ENCODE measurements at regions not wholly inside any gene's neighbourhood (a gene's known extent, or its start where the extent isn't known, plus 50 kb on each side); places are given as distances from the start of the nearest gene placed in this dataset.
A peak's percentile ranks its signal among the peaks of the same experiment; 100 is the strongest.

GRCh38 chr2:183292028-183292427 is 167.8 kb downstream of the NUP35 start:
- DNase-seq (ENCODE audit: insufficient read length): no peak
- FAIRE-seq: no peak
- no peak for TF ChIP-seq POLR2AphosphoS5 (IDR thresholded peaks at IDR 0.05; ENCODE audit: low read depth, low read length)
- no peak for TF ChIP-seq POLR2A (IDR thresholded peaks at IDR 0.05; ENCODE audit: low read depth, low read length)
- no peak for TF ChIP-seq TAF1 (IDR thresholded peaks at IDR 0.05; ENCODE audit: borderline replicate concordance, low read depth, low read length)

- FAIRE-seq (no peak), DNase-seq (ENCODE audit: insufficient read length) (no peak)
- TF ChIP-seq POLR2A (IDR thresholded peaks at IDR 0.05; ENCODE audit: low read depth, low read length): no peak
- no peak for TF ChIP-seq TAF1 (IDR thresholded peaks at IDR 0.05; ENCODE audit: borderline replicate concordance, low read depth, low read length)
- no peak for TF ChIP-seq POLR2AphosphoS5 (IDR thresholded peaks at IDR 0.05; ENCODE audit: low read depth, low read length)
Measured at GRCh38 chr2:183339311-183339710, 215.1 kb downstream of the NUP35 start.

GRCh38 chr2:183341057-183341456 is 216.8 kb downstream of the NUP35 start:
- TF ChIP-seq POLR2AphosphoS5 (IDR thresholded peaks at IDR 0.05; ENCODE audit: low read depth, low read length) (no peak), TAF1 (IDR thresholded peaks at IDR 0.05; ENCODE audit: borderline replicate concordance, low read depth, low read length) (no peak), POLR2A (IDR thresholded peaks at IDR 0.05; ENCODE audit: low read depth, low read length) (no peak)
- DNase-seq (ENCODE audit: insufficient read length) (no peak), FAIRE-seq (no peak)

- no peak for FAIRE-seq
- TF ChIP-seq POLR2A (IDR thresholded peaks at IDR 0.05; ENCODE audit: low read depth, low read length): no peak
- no peak for TF ChIP-seq TAF1 (IDR thresholded peaks at IDR 0.05; ENCODE audit: borderline replicate concordance, low read depth, low read length)
- no peak for TF ChIP-seq POLR2AphosphoS5 (IDR thresholded peaks at IDR 0.05; ENCODE audit: low read depth, low read length)
- no peak for DNase-seq (ENCODE audit: insufficient read length)
Measured at GRCh38 chr2:183347969-183348368, 223.7 kb downstream of the NUP35 start.

GRCh38 chr2:183348492-183348891 is 224.2 kb downstream of the NUP35 start:
- no peak for DNase-seq (ENCODE audit: insufficient read length)
- peak; percentile 30 for FAIRE-seq
- TF ChIP-seq POLR2A (IDR thresholded peaks at IDR 0.05; ENCODE audit: low read depth, low read length) (no peak), TAF1 (IDR thresholded peaks at IDR 0.05; ENCODE audit: borderline replicate concordance, low read depth, low read length) (no peak), POLR2AphosphoS5 (IDR thresholded peaks at IDR 0.05; ENCODE audit: low read depth, low read length) (no peak)

DNA sequence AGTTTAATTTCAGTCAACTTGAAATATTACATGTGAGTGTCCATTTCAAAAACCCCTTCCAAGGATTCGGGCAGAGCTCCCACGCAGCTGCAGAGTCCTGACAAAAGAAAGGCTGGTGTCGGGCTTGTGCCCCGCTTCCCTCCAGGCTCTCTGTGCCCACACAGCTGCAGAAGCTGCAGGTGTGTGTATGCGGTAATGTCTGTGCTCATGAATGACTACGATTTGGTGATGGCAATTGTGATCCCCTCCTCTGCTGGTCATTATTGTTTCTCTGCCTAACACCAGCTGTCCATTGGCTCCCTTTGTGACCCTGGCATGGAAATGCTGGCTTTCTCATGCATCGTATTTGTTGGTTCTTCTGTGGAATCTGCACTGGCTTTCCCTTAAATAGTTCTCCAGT is 224.8 kb downstream of the NUP35 start:
- TF ChIP-seq TAF1 (IDR thresholded peaks at IDR 0.05; ENCODE audit: borderline replicate concordance, low read depth, low read length) (no peak), POLR2A (IDR thresholded peaks at IDR 0.05; ENCODE audit: low read depth, low read length) (no peak), POLR2AphosphoS5 (IDR thresholded peaks at IDR 0.05; ENCODE audit: low read depth, low read length) (no peak)
- no peak for DNase-seq (ENCODE audit: insufficient read length)
- no peak for FAIRE-seq

- DNase-seq (ENCODE audit: insufficient read length) (no peak), FAIRE-seq (no peak)
- no peak for TF ChIP-seq TAF1 (IDR thresholded peaks at IDR 0.05; ENCODE audit: borderline replicate concordance, low read depth, low read length)
Measured at GRCh38 chr2:183359867-183360266, 235.6 kb downstream of the NUP35 start.

DNA sequence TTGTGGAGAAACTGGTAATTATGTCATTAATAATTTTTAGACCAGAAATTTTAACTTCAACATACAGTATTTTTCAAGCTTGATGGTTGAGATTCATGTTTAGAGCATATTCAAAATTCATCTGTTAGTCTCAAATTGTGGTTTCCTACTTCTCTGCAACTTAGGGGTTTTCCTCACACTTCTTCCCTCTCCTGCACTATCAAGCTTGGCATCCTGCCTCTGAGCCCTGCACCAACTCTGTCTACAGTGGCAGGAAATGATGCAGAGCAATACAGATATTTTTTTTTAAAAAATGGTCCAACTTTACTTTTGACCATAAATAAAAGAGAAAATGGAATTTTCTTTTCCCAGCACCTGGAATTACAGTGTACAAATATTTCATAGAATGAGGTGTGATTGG is 247.3 kb downstream of the NUP35 start:
- DNase-seq (ENCODE audit: insufficient read length) (no peak), FAIRE-seq (no peak)
- TF ChIP-seq POLR2AphosphoS5 (IDR thresholded peaks at IDR 0.05; ENCODE audit: low read depth, low read length) (no peak), POLR2A (IDR thresholded peaks at IDR 0.05; ENCODE audit: low read depth, low read length) (no peak)

DNA sequence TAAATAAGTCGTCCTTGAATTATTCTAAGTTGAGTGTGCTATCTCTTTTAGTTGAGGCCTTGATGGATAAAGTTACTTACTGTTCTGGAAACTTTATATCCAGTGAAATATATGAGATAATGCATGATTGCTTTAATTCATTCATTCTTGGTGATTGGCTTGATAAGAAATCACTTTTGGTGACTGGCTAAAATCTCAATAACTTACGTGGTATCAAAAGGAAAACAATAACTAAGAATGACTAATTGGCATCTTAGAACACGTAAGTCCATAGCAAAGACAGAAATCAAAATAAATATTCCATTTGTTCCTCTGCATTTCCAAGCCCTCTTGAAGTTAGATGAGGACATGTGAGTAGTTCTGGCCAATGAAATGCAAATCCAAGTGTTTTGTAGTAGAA is 251.6 kb downstream of the NUP35 start:
- FAIRE-seq: no peak
- no peak for TF ChIP-seq POLR2AphosphoS5 (IDR thresholded peaks at IDR 0.05; ENCODE audit: low read depth, low read length)
- no peak for TF ChIP-seq POLR2A (IDR thresholded peaks at IDR 0.05; ENCODE audit: low read depth, low read length)
- no peak for TF ChIP-seq TAF1 (IDR thresholded peaks at IDR 0.05; ENCODE audit: borderline replicate concordance, low read depth, low read length)
- DNase-seq (ENCODE audit: insufficient read length): no peak

DNA sequence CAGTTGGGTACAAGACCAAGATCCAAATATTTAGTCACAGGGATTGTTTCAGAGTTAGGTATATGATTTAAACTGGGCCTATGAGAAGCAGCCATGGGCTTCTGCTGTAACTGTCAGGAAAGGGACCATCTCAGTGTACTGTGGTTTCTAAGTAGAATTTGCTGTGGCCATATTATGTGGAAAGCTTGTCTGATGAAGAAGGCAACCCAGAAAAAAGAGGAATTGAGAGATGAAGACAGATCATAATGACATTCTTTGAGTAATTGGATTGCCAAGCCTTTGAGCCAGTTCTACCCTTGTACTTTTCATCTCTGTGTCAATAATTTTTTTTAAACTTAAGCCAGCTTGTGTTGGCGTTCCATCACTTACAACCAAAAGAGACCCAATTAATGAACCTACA is 259.6 kb downstream of the NUP35 start:
- DNase-seq (ENCODE audit: insufficient read length) (no peak), FAIRE-seq (no peak)
- TF ChIP-seq TAF1 (IDR thresholded peaks at IDR 0.05; ENCODE audit: borderline replicate concordance, low read depth, low read length) (no peak), POLR2A (IDR thresholded peaks at IDR 0.05; ENCODE audit: low read depth, low read length) (no peak), POLR2AphosphoS5 (IDR thresholded peaks at IDR 0.05; ENCODE audit: low read depth, low read length) (no peak)

DNA sequence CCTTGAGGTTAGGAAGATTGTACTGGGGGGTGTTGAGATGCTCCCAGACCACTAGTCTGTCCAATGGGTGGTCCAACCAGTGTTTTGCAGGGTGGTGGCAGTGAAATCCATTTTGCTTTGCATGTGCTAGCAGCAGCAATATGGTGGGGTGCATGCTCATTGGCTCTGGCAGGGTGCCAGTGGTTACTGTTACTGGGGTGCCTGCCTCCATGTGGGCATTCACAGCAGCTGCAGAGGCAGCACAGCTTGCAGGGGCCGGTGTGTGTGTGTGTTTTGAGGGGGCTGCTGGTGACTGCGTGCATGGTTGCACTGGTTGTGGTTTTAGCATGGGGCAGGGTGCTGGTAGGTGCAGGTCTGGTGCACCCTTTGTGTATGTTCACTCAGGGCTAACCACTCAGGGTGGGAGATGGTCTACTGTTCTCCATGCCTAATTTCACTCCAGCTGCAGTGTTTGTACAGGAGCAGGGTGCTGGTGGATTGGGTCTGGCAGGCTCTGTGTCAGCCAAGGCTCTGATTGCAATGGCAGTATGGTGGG is 265.4 kb downstream of the NUP35 start:
- FAIRE-seq (no peak), DNase-seq (ENCODE audit: insufficient read length) (no peak)
- TF ChIP-seq TAF1 (IDR thresholded peaks at IDR 0.05; ENCODE audit: borderline replicate concordance, low read depth, low read length) (no peak), POLR2AphosphoS5 (IDR thresholded peaks at IDR 0.05; ENCODE audit: low read depth, low read length) (no peak), POLR2A (IDR thresholded peaks at IDR 0.05; ENCODE audit: low read depth, low read length) (no peak)

GRCh38 chr2:183390109-183390508 is 265.9 kb downstream of the NUP35 start:
- FAIRE-seq (no peak), DNase-seq (ENCODE audit: insufficient read length) (no peak)
- TF ChIP-seq POLR2A (IDR thresholded peaks at IDR 0.05; ENCODE audit: low read depth, low read length) (no peak), POLR2AphosphoS5 (IDR thresholded peaks at IDR 0.05; ENCODE audit: low read depth, low read length) (no peak), TAF1 (IDR thresholded peaks at IDR 0.05; ENCODE audit: borderline replicate concordance, low read depth, low read length) (no peak)

DNA sequence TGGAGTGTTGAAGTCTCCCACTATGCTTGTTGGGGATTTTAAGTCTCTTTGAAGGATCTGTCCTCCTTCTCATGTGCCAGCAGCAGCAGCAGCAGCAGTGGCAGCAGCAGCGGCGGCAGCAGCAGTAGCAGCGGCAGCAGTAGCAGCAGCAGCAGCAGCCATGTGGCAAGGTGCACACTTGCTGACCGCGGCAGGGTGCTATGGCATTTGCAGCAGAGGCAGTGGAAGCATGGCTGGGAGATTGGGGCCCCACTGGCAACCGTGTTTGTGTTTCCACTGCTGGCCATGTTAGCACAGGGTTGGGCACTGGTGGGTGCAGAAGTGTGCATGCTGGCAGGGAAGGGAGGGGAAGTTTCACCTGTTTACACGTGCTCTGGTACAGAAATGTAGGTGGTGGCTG is 280.1 kb downstream of the NUP35 start:
- no peak for FAIRE-seq
- no peak for DNase-seq (ENCODE audit: insufficient read length)
- TF ChIP-seq TAF1 (IDR thresholded peaks at IDR 0.05; ENCODE audit: borderline replicate concordance, low read depth, low read length) (no peak), POLR2A (IDR thresholded peaks at IDR 0.05; ENCODE audit: low read depth, low read length) (no peak), POLR2AphosphoS5 (IDR thresholded peaks at IDR 0.05; ENCODE audit: low read depth, low read length) (no peak)
